Fibroblast of peridontal ligament (primary cell): ENCODE measurements at regions not wholly inside any gene's neighbourhood (a gene's known extent, or its start where the extent isn't known, plus 50 kb on each side); places are given as distances from the start of the nearest gene placed in this dataset.
A peak's percentile ranks its signal among the peaks of the same experiment; 100 is the strongest.
"Not testable (repeated sequence)": the region's sequence is repeated elsewhere in the genome, so short reads cannot be mapped to it uniquely, and the experiment has no call there.

Source experiments
- DNase-seq: peaks from one replicate; pipeline ENCODE4 v3.0.0-alpha.2; 2010; ENCODE audit errors: extremely low read depth

DNA sequence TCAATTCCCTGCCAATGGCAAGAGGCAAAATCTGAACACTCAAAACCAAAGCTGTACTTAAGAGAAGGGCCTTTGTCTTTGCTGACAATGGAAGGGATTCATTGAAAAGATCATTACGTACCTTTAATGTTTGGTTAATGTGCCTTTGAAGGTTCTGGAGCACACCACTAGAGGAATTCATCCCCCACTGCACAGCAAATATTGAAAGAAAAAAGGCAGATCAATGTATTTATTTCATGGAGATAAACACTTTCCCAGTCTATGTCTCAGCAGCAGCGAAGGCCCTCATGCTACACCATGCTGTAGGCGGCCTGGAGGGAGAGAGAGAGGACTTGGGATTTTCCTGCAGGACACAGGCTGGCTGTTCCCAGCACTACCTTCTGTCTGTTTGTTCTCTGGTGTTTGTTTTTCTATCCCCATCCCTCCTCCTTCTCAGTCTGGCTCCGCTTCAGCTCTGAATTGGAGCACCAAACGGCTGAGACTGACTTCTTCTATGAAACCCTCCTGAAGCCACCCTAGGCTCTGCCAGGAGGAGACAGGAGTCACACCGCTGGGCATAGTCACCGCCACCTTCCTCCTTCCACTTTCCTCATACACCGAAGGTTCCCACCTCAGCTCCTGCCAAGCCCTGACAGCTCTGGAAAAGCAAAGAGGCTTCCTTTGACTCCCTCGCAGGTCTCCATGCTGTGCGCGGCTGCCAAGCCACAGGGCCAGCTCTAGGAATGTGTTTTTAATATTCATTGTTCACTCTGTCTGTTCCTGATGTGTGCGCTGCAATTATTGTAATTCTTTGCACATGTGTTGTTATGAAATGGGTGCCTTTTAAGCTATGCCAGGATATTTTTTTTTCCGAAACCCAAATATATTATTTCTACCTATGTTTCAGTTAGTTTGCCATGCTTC lies 301.5 kb downstream of the FZD1 start:
- peak; percentile 52 for DNase-seq

DNA sequence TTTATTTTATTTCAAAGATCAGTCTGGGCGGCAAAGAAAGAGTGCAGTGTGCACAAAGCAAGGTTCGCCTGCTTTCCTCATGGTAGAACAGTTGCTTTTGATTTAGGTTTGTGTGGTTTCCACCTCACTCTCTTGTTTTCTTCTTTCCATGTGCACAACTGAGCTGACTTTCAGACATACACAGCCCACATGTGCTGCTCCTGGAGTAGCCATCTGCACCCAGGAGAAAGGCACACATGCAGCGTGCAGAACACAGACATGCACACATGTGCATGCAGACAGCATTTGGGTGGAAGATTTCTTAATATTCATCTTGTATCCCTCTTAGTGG lies 302.1 kb downstream of the FZD1 start:
- peak; percentile 44 for DNase-seq

DNA sequence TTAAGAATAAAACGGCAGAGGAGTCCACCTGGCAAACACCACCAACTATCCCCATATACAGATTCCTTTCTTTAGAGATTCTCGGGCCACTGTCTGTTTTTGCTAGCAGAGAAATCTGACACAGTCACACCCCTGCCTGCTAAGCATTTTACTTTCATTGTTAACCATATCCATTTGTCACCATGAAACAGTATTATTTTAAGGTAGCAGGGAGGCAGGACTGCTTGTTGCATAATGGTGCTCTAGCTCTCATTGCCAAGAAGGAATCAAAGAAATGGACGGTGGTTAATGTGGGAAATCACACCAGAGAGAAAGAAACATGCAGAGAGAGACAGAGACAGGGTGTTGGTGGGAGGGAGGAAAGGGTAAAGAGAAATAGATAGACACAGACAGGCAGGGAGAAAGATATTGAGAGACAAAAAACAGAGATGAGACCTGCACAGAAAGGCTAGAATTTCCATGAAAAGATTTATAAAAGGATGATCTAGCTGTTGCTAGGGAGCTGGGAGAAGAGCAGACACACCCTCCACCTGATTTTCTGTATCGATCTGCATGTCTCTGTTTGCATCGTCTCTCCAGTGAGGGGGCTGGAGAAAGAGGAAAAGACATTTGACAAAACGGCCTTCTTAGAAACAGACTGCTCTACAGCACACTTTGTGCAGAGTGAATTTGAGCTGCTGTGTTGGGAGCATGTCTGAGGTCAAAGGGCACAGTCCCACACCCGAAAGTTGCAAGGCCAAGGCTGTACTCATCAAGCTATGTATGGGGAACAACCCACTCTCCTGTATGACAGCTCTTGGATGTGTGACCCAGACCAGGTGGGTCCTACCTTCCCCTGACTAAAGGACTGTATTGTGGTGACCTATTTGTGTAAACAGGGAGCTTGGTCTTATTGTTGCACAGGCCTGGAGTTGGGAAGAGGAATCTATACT lies 303.1 kb downstream of the FZD1 start:
- DNase-seq, result no peak

DNA sequence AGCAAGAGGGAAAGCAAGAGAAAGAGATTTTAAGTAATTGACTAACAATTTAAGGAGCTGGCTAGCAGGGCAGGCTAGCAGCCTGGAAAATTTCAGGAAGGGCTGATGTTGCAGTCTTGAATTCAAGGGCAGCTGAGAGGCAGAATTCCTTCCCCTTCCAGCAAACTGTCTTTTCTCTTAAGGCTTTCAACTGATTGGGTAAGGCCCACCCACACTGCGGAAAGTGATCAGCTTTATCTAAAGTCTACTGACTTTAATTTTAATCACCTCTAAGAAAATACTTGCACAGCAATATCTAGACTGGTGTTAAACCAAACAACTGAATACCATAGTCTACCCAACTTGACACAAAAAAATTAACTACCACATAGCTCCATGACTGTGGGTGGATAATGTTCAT lies 303.9 kb downstream of the FZD1 start:
- DNase-seq, result no peak

DNA sequence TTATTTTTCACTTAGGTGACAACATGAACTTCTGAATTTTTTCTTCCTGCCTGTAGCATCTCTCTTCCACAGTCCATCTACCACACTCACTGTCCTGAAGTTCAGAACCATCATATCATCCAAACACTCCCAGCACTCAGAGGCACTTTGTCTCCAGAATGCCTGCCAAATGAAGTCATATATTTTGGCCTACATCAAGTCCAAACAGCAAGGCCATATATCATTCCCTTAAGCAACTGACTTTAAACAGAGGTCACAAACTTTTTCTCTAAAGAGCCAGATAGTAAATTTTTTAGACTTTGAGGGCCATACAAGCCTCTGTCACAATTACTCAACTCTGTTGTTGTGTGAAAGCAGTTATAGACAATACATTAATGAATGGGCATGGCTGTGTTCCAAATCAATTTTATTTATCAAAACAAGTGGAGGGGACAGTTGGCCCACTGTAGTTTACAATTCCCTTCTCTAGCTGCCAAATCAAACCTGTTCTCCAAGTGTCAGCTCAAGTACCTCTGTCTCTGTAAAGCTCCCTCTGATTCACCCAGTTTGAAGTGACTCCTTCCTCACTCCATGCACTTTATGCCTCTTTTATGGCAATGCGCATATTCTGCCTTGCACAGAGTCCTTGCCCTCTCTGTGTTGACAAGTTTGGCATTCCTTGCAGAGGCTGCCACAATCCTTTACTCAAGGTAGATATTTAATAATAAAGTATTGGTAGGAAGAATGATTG lies 305.7 kb downstream of the FZD1 start:
- DNase-seq, result no peak

DNA sequence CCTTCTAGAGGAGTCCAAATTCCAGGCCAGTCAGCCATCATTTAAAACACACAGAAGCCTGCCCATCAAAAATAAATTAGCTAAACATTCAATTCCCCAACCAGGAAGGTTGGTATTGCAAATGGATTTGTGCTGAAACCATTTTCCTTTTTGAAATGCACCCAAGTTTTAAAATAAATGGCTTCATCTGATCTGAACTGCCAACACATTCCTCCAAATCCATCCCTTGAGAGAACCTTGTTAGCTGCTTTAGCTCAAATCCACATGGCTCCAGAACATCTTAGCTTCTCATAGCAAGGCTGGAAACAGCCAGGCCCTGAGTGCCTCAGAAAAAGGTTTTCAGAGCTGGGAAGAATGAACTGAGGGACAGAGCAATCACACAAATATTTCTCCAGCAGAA lies 306.3 kb downstream of the FZD1 start:
- DNase-seq, result peak; percentile 61

DNA sequence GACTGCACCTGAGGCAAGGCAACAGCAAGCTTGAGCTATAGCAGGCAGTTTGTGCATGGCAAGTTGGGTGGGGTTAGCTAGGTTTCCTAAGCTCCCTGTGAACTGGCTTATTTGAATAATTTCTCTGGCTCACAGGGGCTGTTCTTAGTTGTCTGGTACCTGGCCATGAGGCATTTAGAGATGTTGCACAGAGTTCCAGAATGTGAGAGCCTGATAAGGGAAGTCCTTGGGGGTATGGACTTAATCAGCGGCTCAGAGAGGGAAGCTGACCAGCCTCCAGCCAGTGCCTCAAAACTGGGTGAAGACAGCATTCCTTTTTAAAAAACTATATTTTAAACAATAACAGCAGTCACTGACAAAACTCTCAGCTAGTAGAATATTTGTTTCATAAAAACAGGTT lies 307.4 kb downstream of the FZD1 start:
- no peak for DNase-seq

DNA sequence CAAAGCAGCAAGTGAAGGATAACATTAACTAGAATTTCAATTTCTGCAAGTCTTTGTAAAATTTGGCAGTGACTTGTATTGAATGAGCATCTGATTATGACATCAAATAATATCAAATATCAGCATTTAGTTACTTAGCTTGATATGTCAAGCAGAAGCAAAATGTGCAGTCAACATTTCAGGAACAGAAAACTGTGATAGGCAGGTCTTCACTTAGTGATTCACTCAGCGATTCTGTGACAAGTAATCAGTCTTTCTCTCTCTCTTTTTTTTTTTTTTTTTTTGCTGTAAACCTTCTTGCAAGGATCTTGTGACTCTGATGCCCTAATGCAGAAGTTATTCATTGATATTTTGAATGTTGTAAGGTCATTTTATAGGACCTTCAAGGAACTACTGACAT lies 307.1 kb downstream of the MTERF1 start:
- no peak for DNase-seq

DNA sequence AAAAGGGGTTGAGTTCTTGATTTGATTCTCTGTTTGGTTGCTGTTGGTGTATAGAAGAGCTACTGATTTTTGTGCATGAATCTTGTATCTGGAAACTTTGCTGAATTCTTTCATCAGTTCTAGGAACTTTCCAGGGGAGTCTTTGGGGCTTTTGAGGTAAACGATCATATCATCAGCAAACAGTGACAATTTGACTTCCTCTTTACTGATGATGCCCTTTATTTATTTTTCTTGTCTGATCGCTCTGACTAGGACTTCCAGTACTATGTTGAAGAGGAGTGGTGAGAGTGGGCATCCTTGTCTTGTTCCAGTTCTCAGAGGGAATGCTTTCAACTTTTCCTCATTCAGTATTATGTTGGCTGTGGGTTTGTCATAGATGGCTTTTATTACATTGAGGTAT lies 304.0 kb downstream of the MTERF1 start:
- not testable (repeated sequence) for DNase-seq

DNA sequence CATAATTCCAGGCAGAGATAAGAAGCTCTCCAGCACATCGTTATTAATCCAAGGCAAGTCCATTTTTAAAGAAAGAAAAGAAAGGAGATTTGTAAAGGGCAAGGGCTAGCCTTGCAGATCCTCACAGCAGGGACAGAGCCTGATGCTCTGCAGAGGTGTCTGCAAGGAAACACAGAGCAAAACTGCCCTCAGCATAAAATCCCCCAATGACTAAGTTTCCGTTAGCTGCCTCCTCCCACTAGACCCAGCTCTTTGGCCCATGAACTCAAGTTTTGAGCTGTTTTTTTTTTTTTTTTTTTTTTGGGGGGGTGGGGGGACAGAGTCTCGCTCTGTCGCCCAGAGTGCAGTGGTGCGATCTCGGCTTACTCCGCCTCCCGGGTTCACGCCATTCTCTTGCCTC lies 300.7 kb downstream of the MTERF1 start:
- DNase-seq, result no peak

DNA sequence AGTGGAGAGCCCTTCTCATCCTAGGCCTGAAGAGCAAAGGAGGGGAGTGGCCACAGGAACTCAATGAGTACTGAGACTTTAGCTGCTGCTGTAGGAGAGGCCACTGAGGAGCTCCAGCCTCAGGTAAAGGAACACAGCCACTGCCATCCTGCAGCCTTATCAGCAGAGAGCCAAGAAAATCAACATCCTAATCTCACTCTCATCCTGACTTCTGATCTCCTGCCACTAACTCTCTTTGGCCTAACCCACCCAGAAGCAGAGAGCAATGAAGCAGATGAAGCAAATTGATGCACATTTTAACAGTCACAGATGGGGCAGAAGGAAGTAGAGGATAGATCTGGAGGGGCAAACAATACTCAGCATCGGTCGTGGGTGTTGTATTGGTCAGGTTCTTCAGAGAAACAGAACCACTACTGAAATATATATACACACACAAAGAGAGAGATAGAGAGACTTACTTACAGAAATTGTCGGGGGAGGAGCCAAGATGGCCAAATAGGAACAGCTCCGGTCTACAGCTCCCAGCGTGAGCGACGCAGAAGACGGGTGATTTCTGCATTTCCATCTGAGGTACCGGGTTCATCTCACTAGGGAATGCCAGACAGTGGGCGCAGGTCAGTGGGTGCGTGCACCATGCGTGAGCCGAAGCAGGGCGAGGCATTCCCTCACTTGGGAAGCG lies 297.6 kb downstream of the MTERF1 start:
- no peak for DNase-seq

DNA sequence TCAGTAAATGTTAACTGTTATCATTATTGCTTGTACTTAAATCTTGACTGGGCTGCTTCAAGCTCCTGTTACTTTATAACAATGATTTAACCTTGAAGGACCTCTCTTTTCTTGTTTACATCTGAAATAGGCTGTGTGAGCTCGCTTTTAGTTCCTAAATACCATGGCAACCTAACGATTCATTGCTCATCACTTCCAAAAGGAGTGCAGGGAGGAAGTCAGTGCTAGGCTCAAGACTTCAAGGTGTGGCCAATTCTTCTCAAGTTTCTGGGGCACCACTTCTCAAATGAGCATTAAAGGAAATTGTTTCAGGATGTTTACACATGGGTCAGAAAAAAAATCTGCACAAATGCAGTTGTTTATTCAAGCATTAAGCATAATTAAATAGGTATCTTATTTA lies 284.2 kb downstream of the MTERF1 start:
- DNase-seq, result no peak

DNA sequence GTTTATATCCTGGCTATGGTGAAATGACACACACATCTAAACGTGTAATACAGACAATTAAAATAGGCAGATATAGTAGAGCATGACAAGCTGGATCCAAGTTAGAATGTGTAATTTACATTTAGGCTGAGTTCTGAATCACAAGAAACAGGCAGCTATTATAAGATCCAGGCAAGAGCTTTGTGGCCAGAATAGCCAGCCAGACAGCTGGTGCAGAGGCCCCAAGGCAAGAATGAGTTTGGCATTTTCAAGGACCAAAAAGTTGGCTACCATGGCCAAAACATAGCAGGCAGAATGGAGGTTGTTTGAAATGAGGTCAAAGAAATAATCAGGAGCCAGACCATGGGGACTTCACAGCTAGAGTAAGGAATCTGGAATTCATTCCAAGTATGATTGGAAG lies 281.7 kb downstream of the MTERF1 start:
- DNase-seq, result peak; percentile 38

DNA sequence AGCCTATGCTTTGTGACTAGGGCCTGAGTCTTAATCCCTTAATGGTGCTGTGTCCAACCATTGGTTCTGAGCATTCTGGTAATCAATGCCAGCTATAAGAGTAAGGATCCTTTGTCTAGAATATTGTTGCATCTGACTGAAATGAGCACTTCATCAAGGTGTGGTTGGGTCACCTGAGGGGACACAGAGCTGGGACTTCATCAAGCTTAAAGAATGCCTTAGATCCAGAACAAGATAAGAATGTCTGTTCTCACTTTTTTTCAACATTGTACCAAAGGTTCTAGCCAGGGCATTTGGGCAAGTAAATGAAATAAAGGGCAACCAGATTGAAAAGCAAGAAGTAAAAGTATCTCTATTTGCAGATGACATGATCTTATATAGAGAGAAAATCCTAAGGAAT lies 280.4 kb downstream of the MTERF1 start:
- DNase-seq, result no peak

DNA sequence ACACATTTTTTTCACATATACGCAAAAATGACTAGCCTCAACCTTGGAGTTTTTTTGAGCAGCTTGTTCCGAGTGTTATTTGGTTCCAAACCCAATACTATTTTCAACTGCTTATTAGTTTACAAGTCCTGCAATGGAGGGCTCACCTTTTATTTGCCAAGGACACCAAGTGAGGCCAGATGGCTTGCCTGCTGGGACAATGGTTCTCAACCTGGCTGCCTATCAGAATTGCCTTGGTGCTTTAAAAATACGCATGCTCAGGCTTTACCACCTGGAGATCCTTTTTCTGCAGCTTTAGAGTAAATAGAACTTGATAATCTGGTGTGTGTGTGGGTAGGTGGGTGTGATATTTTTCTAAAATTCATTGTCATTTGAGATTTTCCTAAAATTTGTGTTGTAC lies 276.8 kb downstream of the MTERF1 start:
- no peak for DNase-seq

DNA sequence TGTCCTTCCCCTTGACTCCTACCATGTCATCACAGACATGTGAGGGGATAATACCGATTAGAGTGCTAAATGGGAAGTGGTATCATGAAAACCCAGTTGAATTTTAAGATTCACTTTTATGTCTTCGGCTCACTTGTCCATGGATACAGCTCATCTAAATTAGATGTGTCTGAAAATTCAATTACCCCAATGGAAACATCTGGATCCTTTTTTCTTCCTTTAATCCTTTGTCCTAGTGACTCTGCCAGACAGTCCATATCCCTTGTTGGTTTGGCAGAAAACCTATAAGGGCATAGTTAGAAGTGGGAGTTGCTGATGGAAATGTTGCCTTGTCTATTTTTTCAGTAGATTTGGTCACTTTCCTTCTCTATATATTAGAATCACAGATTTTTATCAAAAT lies 271.9 kb downstream of the MTERF1 start:
- no peak for DNase-seq

DNA sequence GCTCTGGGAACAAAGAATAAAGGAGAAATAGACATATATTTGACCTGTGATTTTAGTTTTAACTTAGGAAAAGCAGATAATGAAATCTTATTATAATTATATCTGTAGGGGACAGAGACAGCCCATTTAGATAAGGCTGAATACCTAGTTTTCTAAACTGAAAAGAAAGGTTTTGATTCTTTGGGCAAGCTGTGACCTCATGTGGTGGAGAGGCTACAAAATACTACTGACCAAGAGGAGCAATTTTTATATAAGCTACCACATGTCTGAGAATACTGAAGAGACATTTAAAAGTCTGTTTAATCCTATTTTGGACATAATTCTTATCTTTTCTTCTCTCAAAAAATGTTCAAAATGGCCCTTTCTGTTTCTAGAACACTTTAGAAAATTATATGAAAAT lies 271.0 kb downstream of the MTERF1 start:
- peak; percentile 28 for DNase-seq

DNA sequence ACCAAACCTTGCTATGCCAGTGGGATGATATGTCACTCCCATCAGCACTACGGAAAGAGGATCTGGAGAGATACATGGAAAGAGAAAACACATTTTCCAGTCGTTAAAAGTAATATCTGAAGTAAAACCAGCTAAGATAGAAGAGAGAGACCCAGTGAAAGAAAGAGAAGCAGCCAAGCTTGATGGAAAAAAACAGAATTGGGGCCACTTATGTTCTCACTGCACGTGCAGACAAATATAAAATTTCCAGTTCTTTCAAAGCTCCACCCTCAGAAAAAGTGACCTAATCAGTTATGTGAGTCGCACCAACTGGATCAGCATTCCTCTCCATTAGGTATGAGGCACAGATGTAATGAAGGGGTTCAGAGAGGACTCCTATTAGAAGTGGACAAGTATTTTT lies 266.1 kb downstream of the MTERF1 start:
- DNase-seq, result no peak

DNA sequence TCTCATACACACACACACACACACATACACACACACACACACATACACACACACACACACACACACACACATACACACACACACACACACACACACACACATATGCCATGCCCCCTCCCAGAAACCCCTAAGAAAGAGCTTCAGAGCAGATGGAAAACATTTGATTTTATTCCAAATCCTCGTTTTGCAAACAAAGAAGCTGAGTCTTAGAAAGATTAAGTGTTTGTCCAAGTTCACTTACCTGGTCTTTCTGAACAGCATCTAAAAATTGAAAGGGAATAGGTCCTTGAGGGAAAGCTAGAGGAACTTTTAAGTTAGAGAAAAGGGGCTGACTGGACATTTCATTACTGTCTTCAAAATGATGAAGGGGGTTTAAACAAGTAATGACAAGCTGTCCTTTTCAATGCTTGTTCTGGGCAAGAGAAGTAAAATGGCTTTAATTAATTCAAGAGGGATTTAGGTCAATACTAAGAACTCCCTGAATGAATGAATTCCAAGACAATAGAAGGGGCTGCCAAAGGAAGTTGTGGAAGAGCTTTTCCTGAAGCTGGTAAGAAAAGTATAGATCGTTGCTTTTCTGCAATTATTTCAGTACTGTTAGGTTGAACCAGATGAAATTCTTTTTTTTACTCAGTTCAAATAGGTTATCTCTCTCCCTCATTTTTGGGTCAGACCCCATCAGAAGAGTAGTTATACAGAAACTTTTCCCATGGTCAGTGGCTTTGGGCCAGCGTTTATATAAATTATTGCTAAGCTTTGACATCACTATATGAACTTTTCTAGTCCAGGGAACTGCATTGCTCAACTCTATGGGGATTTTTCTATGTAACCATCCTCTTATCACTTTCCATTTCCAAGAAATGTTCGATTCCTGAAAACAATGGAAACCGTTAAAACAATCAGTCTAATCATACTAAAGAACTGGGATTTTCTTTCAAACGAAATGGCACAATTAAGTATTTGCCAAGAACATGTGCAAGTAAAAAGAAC lies 261.4 kb downstream of the MTERF1 start:
- DNase-seq, result no peak

DNA sequence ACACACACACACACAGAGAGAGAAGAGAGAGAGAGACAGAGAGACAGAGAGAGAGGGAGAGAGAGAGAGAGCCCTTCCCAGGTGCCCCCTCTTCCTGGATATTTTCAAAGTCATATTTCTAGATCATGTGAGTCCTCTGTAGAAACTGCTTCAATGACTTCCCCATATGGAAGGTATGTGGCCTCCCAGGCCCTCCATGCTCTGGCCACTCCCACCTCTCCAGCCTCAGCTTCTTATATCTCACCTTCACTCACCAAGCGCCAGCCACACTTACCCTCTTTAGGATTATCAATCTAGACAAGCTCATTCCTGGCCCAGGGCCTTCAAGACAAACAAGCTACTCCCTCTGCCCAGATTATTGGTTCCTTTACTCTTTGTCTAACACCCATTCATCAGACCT lies 259.7 kb downstream of the MTERF1 start:
- DNase-seq, result no peak
